HG02943 (cell line): ENCODE measurements at regions not wholly inside any gene's neighbourhood (a gene's known extent, or its start where the extent isn't known, plus 50 kb on each side); places are given as distances from the start of the nearest gene placed in this dataset.
"Not testable (repeated sequence)": the region's sequence is repeated elsewhere in the genome, so short reads cannot be mapped to it uniquely, and the experiment has no call there.

Experiments used
- ATAC-seq: cut with Tn5 transposase; IDR thresholded peaks from one replicate; pipeline ENCODE4 v1.9.1; 2021; ENCODE audit warnings: mild to moderate bottlenecking, low read depth, moderate library complexity; ENCODE audit not compliant: unreplicated experiment

GRCh38 chr5:125976421-125977000, 446.7 kb upstream of the GRAMD2B start:
- no peak for ATAC-seq

GRCh38 chr5:125978015-125978414, 445.2 kb upstream of the GRAMD2B start:
- ATAC-seq = no peak

- ATAC-seq = no peak
Observed at GRCh38 chr5:125979636-125980035, 443.6 kb upstream of the GRAMD2B start.

- no peak for ATAC-seq
Observed at GRCh38 chr5:125981016-125981415, 442.2 kb upstream of the GRAMD2B start.

- ATAC-seq = no peak
Observed at GRCh38 chr5:125987677-125988255, 435.4 kb upstream of the GRAMD2B start.

GRCh38 chr5:125992050-125992449, 431.2 kb upstream of the GRAMD2B start:
- no peak for ATAC-seq

GRCh38 chr5:125999271-126000030, 423.8 kb upstream of the GRAMD2B start:
- ATAC-seq = not testable (repeated sequence)

GRCh38 chr5:126000507-126000906, 422.7 kb upstream of the GRAMD2B start:
- ATAC-seq = no peak

GRCh38 chr5:126002222-126002897, 420.8 kb upstream of the GRAMD2B start:
- no peak for ATAC-seq

GRCh38 chr5:126003309-126003708, 419.9 kb upstream of the GRAMD2B start:
- no peak for ATAC-seq

- no peak for ATAC-seq
Observed at GRCh38 chr5:126004636-126005035, 418.6 kb upstream of the GRAMD2B start.

- no peak for ATAC-seq
Observed at GRCh38 chr5:126007841-126008240, 415.4 kb upstream of the GRAMD2B start.

GRCh38 chr5:126009566-126009965, 413.6 kb upstream of the GRAMD2B start:
- no peak for ATAC-seq

- not testable (repeated sequence) for ATAC-seq
Observed at GRCh38 chr5:126011526-126011925, 411.7 kb upstream of the GRAMD2B start.

- no peak for ATAC-seq
Observed at GRCh38 chr5:126014676-126015075, 408.5 kb upstream of the GRAMD2B start.

- no peak for ATAC-seq
Observed at GRCh38 chr5:126015235-126016181, 407.7 kb upstream of the GRAMD2B start.

GRCh38 chr5:126016256-126016655, 407.0 kb upstream of the GRAMD2B start:
- no peak for ATAC-seq

GRCh38 chr5:126017096-126017495, 406.1 kb upstream of the GRAMD2B start:
- ATAC-seq = no peak

GRCh38 chr5:126020770-126021169, 402.4 kb upstream of the GRAMD2B start:
- no peak for ATAC-seq

GRCh38 chr5:126023994-126024441, 399.2 kb upstream of the GRAMD2B start:
- no peak for ATAC-seq
